ENCODE measurements at regions not wholly inside any gene's neighbourhood (a gene's known extent, or its start where the extent isn't known, plus 50 kb on each side); places are given as distances from the start of the nearest gene placed in this dataset.
"Not testable (repeated sequence)": the region's sequence is repeated elsewhere in the genome, so short reads cannot be mapped to it uniquely, and the experiment has no call there.

GRCh38 chr5:57989378-57989777 lies 470.5 kb downstream of the PLK2 start:
- H3K4me3 ChIP-seq (ENCODE audit: low read depth, low read length): no peak overlapping the region
- TF ChIP-seq CTCF (IDR thresholded peaks at IDR 0.05; ENCODE audit: low read depth, low read length): no peak
- no peak for TF ChIP-seq MYC (IDR thresholded peaks at IDR 0.05; ENCODE audit: low read depth, low read length)
- TF ChIP-seq MAX (IDR thresholded peaks at IDR 0.05; ENCODE audit: low read depth, low read length): no peak
- TF ChIP-seq POLR2A (IDR thresholded peaks at IDR 0.05; ENCODE audit: extremely low read depth, insufficient read length): no peak
- DNase-seq (ENCODE audit: low read depth): no peak

GRCh38 chr5:57988813-57989212 lies 471.1 kb downstream of the PLK2 start:
- TF ChIP-seq POLR2A (IDR thresholded peaks at IDR 0.05; ENCODE audit: extremely low read depth, insufficient read length): no peak
- H3K4me3 ChIP-seq (ENCODE audit: low read depth, low read length): no peak overlapping the region
- no peak for DNase-seq (ENCODE audit: low read depth)

- H3K4me3 ChIP-seq (ENCODE audit: low read depth, low read length): no peak overlapping the region
- no peak for TF ChIP-seq CTCF (IDR thresholded peaks at IDR 0.05; ENCODE audit: low read depth, low read length)
- TF ChIP-seq MYC (IDR thresholded peaks at IDR 0.05; ENCODE audit: low read depth, low read length): no peak
- TF ChIP-seq MAX (IDR thresholded peaks at IDR 0.05; ENCODE audit: low read depth, low read length): no peak
- no peak for TF ChIP-seq POLR2A (IDR thresholded peaks at IDR 0.05; ENCODE audit: extremely low read depth, insufficient read length)
- DNase-seq (ENCODE audit: low read depth): no peak
These were observed 472.3 kb downstream of the PLK2 start for GRCh38 chr5:57987552-57987951.

GRCh38 chr5:57986761-57987341 lies 473.0 kb downstream of the PLK2 start:
- no peak for TF ChIP-seq MYC (IDR thresholded peaks at IDR 0.05; ENCODE audit: low read depth, low read length)
- no peak overlapping the region for H3K4me3 ChIP-seq (ENCODE audit: low read depth, low read length)
- DNase-seq (ENCODE audit: low read depth): no peak

GRCh38 chr5:57983426-57983825 lies 476.5 kb downstream of the PLK2 start:
- TF ChIP-seq CTCF (IDR thresholded peaks at IDR 0.05; ENCODE audit: low read depth, low read length) (no peak), MAX (IDR thresholded peaks at IDR 0.05; ENCODE audit: low read depth, low read length) (no peak), MYC (IDR thresholded peaks at IDR 0.05; ENCODE audit: low read depth, low read length) (no peak), POLR2A (IDR thresholded peaks at IDR 0.05; ENCODE audit: extremely low read depth, insufficient read length) (no peak)
- no peak overlapping the region for H3K4me3 ChIP-seq (ENCODE audit: low read depth, low read length)
- no peak for DNase-seq (ENCODE audit: low read depth)

GRCh38 chr5:57979671-57980070 lies 480.2 kb downstream of the PLK2 start:
- no peak for TF ChIP-seq MYC (IDR thresholded peaks at IDR 0.05; ENCODE audit: low read depth, low read length)
- no peak for TF ChIP-seq MAX (IDR thresholded peaks at IDR 0.05; ENCODE audit: low read depth, low read length)
- no peak for TF ChIP-seq POLR2A (IDR thresholded peaks at IDR 0.05; ENCODE audit: extremely low read depth, insufficient read length)
- TF ChIP-seq CTCF (IDR thresholded peaks at IDR 0.05; ENCODE audit: low read depth, low read length): no peak
- H3K4me3 ChIP-seq (ENCODE audit: low read depth, low read length): no peak overlapping the region
- no peak for DNase-seq (ENCODE audit: low read depth)

GRCh38 chr5:57976506-57976905 lies 483.4 kb downstream of the PLK2 start:
- no peak for DNase-seq (ENCODE audit: low read depth)
- H3K4me3 ChIP-seq (ENCODE audit: low read depth, low read length): no peak overlapping the region
- no peak for TF ChIP-seq MYC (IDR thresholded peaks at IDR 0.05; ENCODE audit: low read depth, low read length)
- TF ChIP-seq CTCF (IDR thresholded peaks at IDR 0.05; ENCODE audit: low read depth, low read length): no peak
- no peak for TF ChIP-seq MAX (IDR thresholded peaks at IDR 0.05; ENCODE audit: low read depth, low read length)
- TF ChIP-seq POLR2A (IDR thresholded peaks at IDR 0.05; ENCODE audit: extremely low read depth, insufficient read length): no peak

GRCh38 chr5:57972099-57972498 lies 487.8 kb downstream of the PLK2 start:
- DNase-seq (ENCODE audit: low read depth); H3K4me3 ChIP-seq (ENCODE audit: low read depth, low read length): not testable (repeated sequence)
